ENCODE measurements at regions not wholly inside any gene's neighbourhood (a gene's known extent, or its start where the extent isn't known, plus 50 kb on each side); places are given as distances from the start of the nearest gene placed in this dataset.
A peak's percentile ranks its signal among the peaks of the same experiment; 100 is the strongest.

DNA sequence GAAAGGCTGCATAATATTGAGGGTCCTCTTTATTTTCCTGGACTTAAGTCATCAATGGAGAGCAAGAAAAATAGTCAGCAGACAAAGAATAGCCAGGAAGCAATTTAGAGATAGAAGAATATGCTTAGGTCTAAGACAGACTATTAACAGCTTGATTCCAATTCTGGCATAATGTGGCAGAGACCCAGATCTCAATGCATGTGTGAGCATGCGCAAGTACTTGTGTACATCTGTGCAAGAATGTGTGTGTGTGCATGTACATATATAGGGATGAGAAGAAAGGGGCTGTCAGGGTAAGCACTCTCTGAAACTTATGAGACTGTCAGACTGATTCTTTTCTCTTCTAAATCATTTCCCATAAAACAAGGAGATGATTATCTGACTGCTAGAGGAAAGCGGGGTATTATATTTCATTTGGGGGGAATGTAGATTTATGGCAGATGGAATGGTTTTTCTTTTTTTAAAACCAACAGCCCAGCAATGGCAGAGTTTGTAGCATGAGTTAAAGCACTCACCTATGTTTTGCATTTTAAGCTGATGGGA is 381.3 kb upstream of the SPRED2 start (continued):
- TF ChIP-seq, protein P1, sequence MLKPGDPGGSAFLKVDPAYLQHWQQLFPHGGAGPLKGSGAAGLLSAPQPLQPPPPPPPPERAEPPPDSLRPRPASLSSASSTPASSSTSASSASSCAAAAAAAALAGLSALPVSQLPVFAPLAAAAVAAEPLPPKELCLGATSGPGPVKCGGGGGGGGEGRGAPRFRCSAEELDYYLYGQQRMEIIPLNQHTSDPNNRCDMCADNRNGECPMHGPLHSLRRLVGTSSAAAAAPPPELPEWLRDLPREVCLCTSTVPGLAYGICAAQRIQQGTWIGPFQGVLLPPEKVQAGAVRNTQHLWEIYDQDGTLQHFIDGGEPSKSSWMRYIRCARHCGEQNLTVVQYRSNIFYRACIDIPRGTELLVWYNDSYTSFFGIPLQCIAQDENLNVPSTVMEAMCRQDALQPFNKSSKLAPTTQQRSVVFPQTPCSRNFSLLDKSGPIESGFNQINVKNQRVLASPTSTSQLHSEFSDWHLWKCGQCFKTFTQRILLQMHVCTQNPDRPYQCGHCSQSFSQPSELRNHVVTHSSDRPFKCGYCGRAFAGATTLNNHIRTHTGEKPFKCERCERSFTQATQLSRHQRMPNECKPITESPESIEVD (tag by site-specific recombination; IDR thresholded peaks at IDR 0.05), result peak; percentile 38; the same call in 1 of the 2 replicates
- TF ChIP-seq ZNF280D (tag by site-specific recombination; IDR thresholded peaks at IDR 0.05) (no peak), ZNF114 (tag by site-specific recombination; IDR thresholded peaks at IDR 0.05) (no peak), MEIS1 (CRISPR knock-in tag; IDR thresholded peaks at IDR 0.05; ENCODE audit: borderline replicate concordance) (no peak), ZNF404 (tag by site-specific recombination; IDR thresholded peaks at IDR 0.05) (no peak), ZFP3 (tag by site-specific recombination; IDR thresholded peaks at IDR 0.05; ENCODE audit: low read depth) (no peak), ZNF132 (tag by site-specific recombination; IDR thresholded peaks at IDR 0.05; ENCODE audit: borderline replicate concordance) (no peak), OSR2 (tag by site-specific recombination; IDR thresholded peaks at IDR 0.05) (no peak), ZNF174 (tag by site-specific recombination; IDR thresholded peaks at IDR 0.05) (no peak), TRIM28 (IDR thresholded peaks at IDR 0.05; ENCODE audit: borderline replicate concordance, low read length) (0 out of 2 replicates have a peak, but pooled peaks have one; percentile 19), ZNF624 (tag by site-specific recombination; IDR thresholded peaks at IDR 0.05) (no peak), ZNF654 (tag by site-specific recombination; IDR thresholded peaks at IDR 0.05; ENCODE audit: low read depth) (no peak), ZNF830 (tag by site-specific recombination; IDR thresholded peaks at IDR 0.05; ENCODE audit: low read depth) (no peak), KLF17 (tag by site-specific recombination; IDR thresholded peaks at IDR 0.05) (no peak), ZNF701 (tag by site-specific recombination; IDR thresholded peaks at IDR 0.05) (0 out of 2 replicates have a peak, but pooled peaks have one; percentile 18)
- TF ChIP-seq, protein P2, sequence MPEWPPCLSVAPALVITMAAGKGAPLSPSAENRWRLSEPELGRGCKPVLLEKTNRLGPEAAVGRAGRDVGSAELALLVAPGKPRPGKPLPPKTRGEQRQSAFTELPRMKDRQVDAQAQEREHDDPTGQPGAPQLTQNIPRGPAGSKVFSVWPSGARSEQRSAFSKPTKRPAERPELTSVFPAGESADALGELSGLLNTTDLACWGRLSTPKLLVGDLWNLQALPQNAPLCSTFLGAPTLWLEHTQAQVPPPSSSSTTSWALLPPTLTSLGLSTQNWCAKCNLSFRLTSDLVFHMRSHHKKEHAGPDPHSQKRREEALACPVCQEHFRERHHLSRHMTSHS (tag by site-specific recombination; IDR thresholded peaks at IDR 0.05), result no peak
- TF ChIP-seq, protein P3, sequence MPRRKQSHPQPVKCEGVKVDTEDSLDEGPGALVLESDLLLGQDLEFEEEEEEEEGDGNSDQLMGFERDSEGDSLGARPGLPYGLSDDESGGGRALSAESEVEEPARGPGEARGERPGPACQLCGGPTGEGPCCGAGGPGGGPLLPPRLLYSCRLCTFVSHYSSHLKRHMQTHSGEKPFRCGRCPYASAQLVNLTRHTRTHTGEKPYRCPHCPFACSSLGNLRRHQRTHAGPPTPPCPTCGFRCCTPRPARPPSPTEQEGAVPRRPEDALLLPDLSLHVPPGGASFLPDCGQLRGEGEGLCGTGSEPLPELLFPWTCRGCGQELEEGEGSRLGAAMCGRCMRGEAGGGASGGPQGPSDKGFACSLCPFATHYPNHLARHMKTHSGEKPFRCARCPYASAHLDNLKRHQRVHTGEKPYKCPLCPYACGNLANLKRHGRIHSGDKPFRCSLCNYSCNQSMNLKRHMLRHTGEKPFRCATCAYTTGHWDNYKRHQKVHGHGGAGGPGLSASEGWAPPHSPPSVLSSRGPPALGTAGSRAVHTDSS (tag by site-specific recombination; IDR thresholded peaks at IDR 0.05), result no peak

- H3K9me3 ChIP-seq (ENCODE audit: control insufficient read depth, insufficient read depth, low read depth, low read length), result no peaks in the 10 kb centered on the region
- no peaks in the 10 kb centered on the region for H3K36me3 ChIP-seq (ENCODE audit: control insufficient read depth in 2 of 2, insufficient read depth in 1 of 2, low read length in 2 of 2)
- TF ChIP-seq ZBTB49 (tag by site-specific recombination; IDR thresholded peaks at IDR 0.05; ENCODE audit: low read depth), result no peak
- TF ChIP-seq ZNF10 (tag by site-specific recombination; IDR thresholded peaks at IDR 0.05), result no peak
- TF ChIP-seq, protein P4, sequence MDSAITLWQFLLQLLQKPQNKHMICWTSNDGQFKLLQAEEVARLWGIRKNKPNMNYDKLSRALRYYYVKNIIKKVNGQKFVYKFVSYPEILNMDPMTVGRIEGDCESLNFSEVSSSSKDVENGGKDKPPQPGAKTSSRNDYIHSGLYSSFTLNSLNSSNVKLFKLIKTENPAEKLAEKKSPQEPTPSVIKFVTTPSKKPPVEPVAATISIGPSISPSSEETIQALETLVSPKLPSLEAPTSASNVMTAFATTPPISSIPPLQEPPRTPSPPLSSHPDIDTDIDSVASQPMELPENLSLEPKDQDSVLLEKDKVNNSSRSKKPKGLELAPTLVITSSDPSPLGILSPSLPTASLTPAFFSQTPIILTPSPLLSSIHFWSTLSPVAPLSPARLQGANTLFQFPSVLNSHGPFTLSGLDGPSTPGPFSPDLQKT (IDR thresholded peaks at IDR 0.05; ENCODE audit: borderline replicate concordance, low read depth, low read length), result no peak
- TF ChIP-seq ZFP3 (tag by site-specific recombination; IDR thresholded peaks at IDR 0.05; ENCODE audit: low read depth), result no peak
- no peak for TF ChIP-seq ZNF214 (tag by site-specific recombination; IDR thresholded peaks at IDR 0.05; ENCODE audit: borderline replicate concordance)
- TF ChIP-seq HOXC10 (CRISPR knock-in tag; IDR thresholded peaks at IDR 0.05), result no peak
- TF ChIP-seq ZNF324 (tag by site-specific recombination; IDR thresholded peaks at IDR 0.05), result no peak
- no peak for TF ChIP-seq ZNF76 (tag by site-specific recombination; IDR thresholded peaks at IDR 0.05; ENCODE audit: borderline replicate concordance, low read depth)
- no peak for TF ChIP-seq ZBTB17 (tag by site-specific recombination; IDR thresholded peaks at IDR 0.05)
- POLR2A ChIA-PET, result no interaction called here
- CTCF ChIA-PET, result interaction anchor here (1.2 kb wide), 2 partner anchors 12 to 173 kb away, joined by 3 to 6 read pairs; no protein-coding TSS in a partner anchor
- H3K4me3 ChIP-seq (ENCODE audit: low read depth, low read length), result no peak overlapping the region
- H3K27ac ChIP-seq (ENCODE audit: extremely low read depth, low read depth, low read length), result no peak overlapping the region
- H3K4me1 ChIP-seq (ENCODE audit: control insufficient read depth, insufficient read depth, low read length), result peaks cover 2% of the 10 kb centered on the region
These were observed 380.5 kb upstream of the SPRED2 start for GRCh38 chr2:65812887-65813286.
